NCI-H524 treated with DMSO at 0.1 percent for 48 hours (cell line): ENCODE measurements at regions not wholly inside any gene's neighbourhood (a gene's known extent, or its start where the extent isn't known, plus 50 kb on each side); places are given as distances from the start of the nearest gene placed in this dataset.

Experiments used
- DNase-seq: peaks from one replicate; lab custom pipeline; 2025; lab: John Stamatoyannopoulos, UW

DNA sequence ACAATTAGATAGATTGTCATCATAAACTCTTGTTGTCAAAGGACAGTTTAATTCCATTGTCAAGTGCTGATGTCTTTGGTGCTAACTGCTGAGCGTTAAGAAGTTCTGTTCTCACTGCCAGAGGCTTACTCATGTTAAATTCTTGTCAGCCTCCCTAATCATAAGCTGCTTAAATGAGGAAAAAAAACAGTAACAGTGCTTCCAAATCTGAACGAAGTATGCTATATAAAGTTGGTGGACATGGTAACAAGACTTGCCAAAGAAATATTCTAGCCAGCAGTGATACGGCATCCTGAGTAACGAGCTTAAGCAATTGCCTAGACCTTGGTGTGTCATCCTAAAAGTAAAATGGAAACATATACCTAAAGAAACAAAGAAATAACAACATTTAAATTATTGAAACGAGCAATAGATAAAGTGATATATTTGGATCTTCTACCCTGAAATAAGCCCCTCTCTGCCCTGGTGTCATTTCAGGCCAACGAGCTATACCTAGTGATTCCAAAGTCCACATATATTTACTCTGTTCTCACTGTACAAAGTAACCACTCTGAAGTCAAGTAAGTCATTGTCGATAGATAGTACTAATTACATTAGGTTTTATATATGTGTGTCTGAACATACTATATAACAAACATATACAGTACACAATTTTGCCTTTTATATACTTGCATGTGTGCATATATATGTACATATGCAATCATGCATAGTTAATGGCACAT, 339.7 kb upstream of the HS3ST1 start:
- no peak for DNase-seq

DNA sequence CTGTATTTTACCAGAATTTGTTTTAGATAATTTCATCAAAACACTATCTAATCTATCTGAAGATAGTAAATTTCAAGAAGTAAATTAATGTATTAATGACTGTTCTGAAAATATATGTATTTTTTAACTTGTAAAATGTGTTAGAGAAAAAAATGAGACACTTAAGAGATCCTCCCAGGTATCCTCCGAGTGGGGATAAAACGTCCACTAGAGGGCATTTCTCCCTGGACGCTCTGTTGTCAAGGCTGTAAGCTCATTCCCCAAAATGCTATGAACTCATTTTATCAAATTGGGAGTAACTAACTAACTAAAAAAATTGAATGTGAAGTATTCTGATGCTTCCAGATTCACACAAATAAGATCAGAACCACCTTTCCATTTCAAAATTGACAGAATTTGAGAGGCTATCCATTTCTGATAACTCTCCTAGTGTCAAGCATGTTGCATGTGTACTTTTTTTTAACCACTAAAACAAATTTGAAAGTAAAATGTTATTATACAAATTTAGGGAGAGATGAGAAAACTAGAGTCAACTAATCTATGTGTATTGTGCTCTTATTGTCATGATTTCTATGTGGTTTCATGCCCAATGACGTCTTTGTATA, 337.3 kb upstream of the HS3ST1 start:
- DNase-seq = no peak

DNA sequence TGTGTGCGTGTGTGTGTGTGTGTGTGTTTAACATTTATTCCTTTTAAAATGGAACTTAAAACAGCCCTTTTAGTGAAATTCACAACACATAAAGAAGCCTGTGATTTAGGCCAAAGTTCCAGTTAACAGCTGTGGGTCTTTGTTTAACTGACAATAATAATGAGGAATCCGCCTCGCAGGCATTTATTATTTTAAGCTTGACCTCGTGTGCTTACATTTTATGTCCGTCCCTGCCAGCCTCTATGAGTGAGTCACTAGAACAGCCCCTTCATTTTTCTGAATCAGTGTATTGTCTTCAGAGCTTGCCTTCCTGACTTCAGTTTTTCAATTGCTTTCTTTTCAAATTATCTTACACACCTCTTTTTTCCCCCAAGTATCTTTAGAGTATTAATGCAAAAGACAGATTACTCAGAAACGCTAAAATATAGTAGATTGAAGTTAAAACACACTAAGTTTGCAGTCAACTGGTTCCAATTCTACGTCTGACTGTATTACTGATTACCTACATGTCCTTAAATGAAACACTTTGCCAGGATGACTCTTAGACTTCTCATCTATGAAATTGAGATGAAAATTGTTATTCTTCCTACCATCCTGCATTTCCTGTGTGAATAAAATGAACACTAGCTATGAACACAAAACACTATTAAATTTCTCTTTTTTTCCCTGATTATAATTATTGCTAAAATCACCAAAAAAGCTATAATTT, 319.6 kb upstream of the HS3ST1 start:
- DNase-seq = no peak

DNA sequence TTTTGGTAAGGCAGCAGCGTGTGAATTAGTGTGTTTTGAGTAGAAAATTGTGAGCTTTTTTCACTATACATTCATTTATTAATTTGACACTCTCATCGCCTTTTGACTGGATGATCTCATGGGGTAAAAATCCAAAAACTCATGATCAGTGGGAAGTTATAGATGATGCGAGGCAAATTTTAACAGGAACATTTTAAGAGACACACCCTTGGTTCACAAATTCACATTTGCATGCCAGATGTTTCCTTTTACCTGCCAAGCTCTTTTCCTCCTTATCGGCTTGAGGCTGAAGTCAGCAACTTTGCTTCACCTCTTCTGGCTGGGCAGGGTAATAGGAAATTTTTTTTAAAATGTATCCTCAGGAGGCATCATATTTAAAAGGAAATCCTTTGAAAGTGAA, 318.0 kb upstream of the HS3ST1 start:
- no peak for DNase-seq

DNA sequence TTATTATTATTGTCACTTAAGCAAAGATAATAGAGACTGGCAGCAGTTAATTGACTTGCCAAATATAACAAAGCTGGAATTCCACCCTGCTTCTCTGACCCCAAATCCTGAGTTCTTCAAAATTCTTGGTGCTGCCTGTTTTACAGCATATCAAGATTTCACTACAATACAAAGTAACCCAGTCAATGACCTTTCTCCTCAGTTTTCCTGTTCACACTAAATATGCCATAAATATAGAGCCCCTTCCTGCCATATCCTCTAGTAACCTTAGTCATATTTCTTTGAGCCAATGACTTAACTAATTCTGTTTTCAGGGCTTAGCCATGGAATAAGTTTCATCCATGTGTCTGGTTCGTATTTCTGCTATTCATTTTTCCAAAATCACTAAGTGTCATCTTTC, 315.3 kb upstream of the HS3ST1 start:
- DNase-seq = no peak

DNA sequence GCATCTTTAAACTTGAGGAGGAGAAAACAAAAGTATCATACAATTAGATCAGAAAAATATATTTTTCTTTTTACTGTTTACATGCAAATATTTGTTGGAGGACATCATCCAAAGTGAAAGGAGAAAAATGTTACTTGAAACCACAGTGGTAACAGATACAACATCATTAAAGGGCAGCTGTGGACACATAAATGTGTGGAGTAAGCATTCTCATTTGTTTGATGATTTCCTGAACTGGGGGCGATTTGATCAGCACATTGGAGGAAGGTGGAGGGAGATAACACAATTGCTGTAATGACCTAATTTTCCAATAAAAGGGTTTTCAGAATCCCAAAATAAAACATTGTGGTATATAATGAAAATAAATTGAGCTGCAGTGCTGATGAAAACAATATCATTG, 314.5 kb upstream of the HS3ST1 start:
- no peak for DNase-seq

DNA sequence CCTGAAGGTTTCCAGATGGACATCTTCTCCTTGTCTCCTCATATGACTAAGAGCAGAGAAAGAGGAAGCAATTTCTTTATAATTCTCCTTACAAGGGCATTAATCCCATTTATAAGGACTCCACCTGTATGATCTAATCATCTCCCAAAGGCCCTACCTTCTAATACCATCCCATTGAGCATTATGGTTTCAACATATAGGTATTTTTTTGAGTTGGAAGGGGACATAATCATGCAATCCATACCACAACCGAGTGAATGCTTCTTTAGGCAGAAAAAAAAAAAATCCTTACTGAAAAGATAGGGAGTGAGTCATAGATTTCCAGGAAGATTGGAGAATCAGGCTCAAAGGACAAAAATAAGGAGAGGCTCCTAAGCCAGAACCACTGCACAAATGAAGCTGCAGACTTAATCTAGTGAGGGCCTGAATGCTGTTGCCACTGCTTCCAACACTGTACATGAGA, 312.5 kb upstream of the HS3ST1 start:
- DNase-seq = no peak

DNA sequence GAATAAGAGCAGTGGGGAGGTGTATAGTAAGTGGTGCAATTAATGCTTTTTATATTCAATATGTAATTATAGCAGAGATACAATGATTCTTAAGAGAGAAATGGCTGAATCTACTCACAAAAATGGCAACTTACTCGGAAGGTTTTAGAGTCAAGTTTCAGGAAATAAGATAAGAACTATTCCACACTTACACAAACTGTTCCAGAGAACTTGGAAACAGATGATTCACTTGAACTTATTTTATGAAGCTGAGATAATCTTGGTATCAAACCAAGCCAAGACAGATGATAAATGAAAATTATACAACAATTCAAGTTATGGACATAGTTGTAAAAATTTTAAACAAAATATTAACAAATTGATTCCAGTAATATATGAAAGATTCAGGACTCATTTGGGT, 311.3 kb upstream of the HS3ST1 start:
- DNase-seq = no peak

DNA sequence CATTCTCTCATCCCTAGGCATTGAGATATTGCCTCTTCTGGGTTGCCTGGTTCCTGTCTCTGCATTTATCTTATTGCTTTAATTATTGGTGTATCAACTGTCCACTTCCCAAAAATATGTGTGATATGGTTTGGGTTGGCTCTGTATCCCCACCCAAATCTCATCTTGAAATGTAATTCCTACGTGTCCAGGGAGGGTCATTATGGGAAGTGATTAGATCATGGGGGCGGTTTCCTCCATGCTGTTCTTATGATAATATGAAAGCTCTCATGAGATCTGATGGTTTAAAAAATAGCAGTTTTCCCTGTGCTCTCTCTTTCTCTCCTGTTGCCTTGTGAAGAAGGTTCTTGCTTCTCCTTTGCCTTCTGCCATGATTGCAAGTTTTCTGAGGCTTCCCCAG, 308.3 kb upstream of the HS3ST1 start:
- no peak for DNase-seq

DNA sequence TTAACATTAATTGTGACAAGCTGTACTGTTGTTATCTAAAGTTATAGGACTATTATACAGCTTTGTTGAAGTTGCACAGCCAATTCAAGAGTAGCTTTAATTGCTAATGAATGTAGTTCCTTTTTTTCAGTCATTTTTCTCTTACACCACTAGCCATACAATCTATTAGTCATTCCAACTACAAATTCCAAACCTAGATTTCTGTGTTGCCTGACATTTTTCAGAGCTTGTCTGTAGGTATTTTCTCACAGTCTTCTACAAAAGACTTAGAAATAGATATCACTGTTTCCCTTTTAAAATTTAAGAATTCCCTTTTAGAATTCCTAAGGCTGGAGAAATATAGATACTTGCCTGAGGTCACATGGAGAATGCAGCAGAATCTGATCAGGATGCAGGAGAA, 307.0 kb upstream of the HS3ST1 start:
- no peak for DNase-seq

DNA sequence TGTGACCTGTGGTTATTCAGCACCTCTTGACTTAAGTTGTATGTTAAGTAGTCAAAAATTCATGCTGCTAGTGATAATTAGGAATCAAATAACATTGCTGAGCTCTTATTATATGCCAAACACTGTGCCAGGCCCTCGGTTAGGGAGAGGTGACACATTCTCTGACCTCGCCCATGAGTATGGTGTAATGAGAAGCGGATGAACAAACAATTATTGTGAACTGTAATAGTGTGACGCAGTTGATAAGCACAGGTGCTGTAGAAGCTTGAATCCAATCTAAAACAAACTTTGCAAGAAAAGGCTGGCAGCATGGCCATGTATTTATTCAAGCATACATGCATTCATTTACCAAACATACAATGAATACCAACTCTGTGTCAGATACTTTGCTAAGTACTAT, 303.5 kb upstream of the HS3ST1 start:
- DNase-seq = no peak

DNA sequence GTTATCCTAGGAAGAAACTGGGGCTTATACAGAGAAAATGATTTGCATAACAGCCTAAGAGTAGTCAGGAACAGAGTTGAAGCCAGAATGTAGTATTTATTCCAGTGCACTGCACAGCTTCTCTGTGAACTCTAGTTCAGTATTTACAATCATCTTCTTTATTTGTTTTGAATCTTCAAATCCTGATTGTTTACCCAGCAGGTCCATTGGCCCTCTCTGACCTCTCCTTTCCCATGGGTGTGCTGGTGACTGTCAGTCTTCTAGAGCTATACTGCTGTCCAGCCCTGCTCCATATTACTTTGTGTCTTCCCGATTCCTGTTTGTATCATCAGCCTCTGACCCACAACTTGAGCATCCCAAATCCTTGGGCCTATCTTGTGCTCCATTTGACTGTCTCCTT, 301.9 kb upstream of the HS3ST1 start:
- no peak for DNase-seq

DNA sequence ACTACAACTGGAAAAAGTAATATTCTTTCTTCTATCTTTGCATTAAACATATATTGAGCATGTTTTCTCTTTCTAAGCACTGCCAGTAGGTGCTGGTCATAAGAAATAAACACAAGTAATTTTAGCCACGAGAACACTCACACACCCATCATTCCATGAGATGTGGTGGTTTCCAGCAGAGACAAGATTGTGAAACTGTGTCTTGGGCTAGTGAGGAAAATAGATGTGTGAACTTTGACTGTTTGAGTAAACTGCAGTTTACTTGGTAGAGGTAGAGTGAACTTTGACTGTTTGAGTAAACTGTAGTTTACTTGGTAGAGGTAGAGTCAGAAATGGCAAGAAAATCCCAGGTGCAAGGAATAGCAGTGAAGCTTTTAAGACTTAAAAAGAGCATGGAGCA, 300.9 kb upstream of the HS3ST1 start:
- DNase-seq = no peak

DNA sequence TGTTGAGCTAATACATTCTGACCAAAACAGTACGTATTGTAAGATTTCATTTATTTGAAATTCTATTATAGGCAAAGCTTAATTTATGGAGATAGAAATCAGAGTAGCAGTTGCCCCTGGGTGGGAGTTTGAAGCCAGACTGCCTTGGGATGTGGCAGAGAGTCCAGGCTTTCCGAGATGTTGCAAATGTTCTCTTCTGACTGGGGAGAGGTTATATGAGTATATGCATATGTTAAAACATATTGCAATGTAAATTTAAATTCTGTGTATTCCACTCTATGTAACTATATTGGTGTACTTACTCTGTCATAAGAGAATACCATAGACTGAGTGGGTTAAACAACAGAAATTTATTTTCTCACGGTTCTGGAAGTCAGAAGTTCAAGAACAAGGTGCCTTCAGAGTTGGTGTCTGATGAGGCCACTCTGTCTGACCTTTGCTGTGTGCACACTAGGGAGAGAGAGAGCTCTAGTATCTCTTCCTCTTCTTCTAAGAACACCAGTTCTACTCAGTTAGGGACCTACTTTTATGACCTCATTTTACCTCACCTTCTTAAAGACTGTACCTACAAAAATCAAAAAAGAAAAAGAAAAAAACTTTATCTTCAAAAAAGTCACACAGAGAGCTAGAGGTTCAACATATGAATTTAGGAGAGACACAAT, 299.3 kb upstream of the HS3ST1 start:
- DNase-seq = no peak

DNA sequence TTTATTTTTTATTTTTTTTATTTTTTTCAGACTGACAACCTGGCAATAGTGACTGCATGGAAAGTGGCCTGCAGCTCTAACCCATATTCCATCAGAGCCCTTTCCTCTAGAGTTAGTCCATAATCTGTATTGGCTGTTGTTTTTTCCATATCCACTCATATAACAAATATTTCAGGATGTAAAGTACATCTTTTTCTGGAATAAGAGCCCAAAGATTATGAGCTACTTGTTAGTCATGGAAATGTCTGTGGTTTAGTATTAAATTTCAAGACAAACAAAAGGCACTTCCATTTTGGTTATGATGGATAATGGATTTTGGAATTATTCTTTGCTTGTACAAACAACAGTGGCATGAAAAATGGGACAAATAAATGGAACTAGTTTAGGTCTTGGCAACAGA, 296.0 kb upstream of the HS3ST1 start:
- no peak for DNase-seq

DNA sequence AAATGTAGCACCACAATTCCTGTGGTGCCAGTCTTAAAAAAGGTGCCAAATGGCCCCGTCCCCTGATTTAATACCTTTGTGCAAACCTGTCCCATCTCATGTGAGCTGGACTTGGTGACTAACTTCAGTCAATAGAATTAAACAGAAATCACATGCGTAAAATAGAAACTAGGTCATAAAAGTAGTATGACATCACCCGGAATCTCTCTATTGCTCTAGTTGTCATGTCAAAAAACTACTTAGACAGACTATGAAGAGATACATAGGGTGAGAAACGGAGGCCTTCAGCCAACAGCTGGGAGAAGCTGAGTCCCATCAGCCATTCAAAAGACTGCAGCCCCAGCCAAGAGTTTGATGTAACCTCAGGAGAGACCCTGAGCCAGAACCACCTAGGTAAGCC, 293.5 kb upstream of the HS3ST1 start:
- DNase-seq = no peak

DNA sequence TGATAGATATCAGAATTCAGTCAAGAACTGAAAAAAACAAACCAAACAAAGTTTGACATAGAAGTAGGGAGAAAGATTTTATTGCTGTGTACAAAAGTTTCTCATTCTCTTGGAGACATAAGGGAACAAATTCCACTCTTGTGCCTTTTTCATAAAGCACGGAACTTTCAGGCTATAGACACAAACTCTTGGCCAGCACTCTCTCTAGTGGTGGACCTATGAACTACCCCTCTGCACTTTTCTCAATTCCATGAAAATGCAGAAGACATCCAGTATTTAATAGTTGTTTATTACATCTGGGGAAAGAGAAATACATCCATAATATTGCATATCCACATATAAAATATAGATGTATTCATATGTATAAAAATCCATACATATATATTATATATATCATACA, 291.6 kb upstream of the HS3ST1 start:
- no peak for DNase-seq

DNA sequence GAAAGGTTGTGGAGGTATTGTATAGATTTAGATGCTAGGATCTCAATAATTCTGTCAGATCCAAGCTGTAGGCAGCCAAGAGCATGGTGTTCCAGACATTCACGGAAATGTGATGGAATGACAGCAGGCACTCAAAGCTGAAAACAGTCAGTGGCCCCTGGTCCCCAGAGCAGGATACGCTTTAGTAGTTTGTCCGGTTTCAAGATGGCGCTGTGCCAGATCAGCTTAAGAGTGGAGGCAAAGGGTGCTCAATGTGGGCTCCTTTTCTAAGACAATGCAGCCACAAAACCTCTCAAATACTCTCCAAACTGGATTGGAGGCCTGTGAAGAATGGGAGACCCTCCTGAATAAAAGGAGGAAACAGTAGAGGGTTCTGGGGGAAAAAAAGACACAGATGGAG, 291.2 kb upstream of the HS3ST1 start:
- DNase-seq = no peak

DNA sequence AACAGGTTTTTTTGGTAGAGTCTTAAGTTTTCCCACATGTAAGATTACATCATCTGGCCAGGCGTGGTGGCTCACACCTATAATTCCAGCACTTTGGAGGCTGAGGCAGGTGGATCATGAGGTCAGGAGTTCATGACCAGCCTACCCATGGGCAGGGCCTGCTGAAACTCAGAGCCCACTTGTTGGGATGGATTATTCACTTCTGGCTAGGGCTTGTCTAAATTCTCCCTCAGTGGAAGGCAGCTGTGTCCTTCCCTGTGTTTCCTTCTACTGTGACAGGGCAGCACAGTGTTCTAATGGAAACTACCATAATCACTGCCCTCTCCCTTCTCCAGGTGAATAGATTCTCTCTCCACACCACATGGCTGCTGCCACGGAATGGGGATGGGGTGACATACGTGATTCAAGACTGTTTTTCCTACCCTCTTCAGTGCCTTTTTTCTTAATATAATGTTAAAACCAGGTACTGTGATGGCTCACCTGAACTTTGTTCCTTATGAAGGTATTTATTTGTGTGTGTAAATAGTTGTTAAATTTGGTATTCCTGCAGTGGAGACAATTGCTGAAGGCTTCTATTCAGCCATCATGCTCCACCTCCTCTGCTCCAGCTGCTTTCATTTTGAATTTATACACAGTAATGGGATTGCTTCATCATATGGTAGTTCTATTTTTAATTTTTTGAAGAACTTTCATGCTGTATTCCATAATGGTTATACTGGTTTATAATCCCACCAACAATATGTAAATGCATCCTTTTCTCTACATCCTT, 287.2 kb upstream of the HS3ST1 start:
- DNase-seq = no peak

DNA sequence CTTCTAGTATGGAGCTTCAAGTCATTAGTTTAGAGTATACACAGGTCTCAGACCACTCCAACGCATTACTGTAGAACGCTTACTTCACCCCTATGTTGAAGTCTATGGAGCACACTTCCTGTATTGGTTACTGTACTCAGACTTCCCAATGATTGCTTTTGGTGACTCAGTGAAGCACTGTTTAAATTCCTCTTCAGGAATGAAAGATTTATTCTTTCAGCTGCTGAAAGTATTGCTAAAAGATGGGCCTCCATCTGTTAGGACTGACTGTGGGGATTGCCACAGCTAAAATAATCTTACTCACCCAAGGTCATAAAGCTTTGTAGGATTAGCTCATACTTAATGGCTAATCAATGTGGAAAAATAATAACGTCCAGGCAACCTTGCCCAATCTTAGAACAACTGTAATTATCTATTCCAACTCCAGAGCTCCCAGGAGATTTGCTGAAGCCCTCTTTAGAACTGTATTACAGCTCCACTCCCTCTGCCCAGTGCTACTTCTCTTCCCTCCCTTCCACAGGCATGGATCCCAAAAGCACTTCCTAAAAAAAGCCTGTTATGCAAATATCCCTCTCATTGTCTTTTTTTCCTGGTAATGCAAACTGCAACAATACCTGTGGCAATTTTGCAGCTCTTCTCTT, 281.9 kb upstream of the HS3ST1 start:
- peak; percentile 96 for DNase-seq

DNA sequence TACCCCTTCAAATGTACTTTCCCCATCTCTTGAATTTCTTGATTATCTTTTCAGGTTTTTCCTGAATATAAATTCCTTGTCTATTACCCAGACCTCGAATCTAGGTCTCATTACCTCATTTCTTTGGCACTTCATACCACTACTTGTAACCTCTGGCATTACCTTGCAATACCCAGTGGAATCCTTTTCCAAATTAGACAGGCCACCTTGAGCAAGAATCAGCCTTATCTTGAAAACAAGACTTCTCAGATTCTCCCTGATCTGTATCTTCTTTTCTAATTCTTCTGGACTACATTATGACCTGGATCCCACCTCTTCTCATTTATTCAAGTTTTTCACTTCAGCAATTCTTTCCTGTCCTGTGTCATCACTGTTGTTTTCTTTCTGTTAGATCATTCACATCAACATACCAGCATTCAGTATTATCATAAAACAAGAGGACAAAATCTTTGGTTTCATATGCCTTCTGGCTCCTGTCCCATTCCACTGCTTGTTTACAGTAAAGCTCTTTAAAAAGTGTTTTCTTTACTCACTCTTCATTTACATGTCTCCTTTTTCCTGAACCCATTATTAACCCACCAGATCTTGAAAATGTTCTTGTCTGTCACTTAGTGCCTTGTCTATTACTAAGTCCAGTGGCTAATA, 275.6 kb upstream of the HS3ST1 start:
- no peak for DNase-seq
